ENCODE measurements at regions not wholly inside any gene's neighbourhood (a gene's known extent, or its start where the extent isn't known, plus 50 kb on each side); places are given as distances from the start of the nearest gene placed in this dataset.

GRCh38 chr13:23947893-23948292 is 50.6 kb upstream of the C1QTNF9B start:
- H3K4me3 ChIP-seq (ENCODE audit: low read depth, low read length), result no peak overlapping the region
- no peak for TF ChIP-seq CTCF (IDR thresholded peaks at IDR 0.05; ENCODE audit: borderline replicate concordance, insufficient read depth, low read depth, low read length)

DNA sequence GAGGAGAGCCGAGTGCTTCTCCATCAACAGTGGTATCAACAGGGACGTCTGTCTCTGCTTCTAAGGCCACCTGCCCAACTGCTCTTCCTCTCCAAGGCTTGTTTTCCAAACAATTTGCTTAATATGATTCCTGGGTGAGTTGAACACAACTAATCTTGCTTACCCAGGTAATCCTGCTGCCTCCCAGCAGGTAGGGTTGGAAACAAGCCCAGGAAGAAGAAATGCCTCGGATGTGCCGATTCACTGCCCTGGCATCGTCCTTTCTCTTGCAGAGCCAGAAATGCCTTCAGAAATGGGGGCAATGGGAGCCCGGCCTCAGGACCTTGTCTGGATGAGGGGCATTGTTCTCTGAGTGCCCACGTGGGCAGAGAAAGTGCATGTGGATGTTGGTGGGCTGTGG is 51.9 kb upstream of the C1QTNF9B start:
- no peak for TF ChIP-seq CTCF (IDR thresholded peaks at IDR 0.05; ENCODE audit: borderline replicate concordance, insufficient read depth, low read depth, low read length)
- no peak overlapping the region for H3K4me3 ChIP-seq (ENCODE audit: low read depth, low read length)

GRCh38 chr13:23949736-23950135 is 52.4 kb upstream of the C1QTNF9B start:
- no peak for TF ChIP-seq CTCF (IDR thresholded peaks at IDR 0.05; ENCODE audit: borderline replicate concordance, insufficient read depth, low read depth, low read length)
- no peak overlapping the region for H3K4me3 ChIP-seq (ENCODE audit: low read depth, low read length)

- no peak for TF ChIP-seq CTCF (IDR thresholded peaks at IDR 0.05; ENCODE audit: borderline replicate concordance, insufficient read depth, low read depth, low read length)
- H3K4me3 ChIP-seq (ENCODE audit: low read depth, low read length), result no peak overlapping the region
Observed at GRCh38 chr13:23950736-23951510, 53.6 kb upstream of the C1QTNF9B start.

- no peak for TF ChIP-seq CTCF (IDR thresholded peaks at IDR 0.05; ENCODE audit: borderline replicate concordance, insufficient read depth, low read depth, low read length)
- no peak overlapping the region for H3K4me3 ChIP-seq (ENCODE audit: low read depth, low read length)
Observed at GRCh38 chr13:23952796-23953195, 55.5 kb upstream of the C1QTNF9B start.

- no peak overlapping the region for H3K4me3 ChIP-seq (ENCODE audit: low read depth, low read length)
- TF ChIP-seq CTCF (IDR thresholded peaks at IDR 0.05; ENCODE audit: borderline replicate concordance, insufficient read depth, low read depth, low read length), result no peak
Observed at GRCh38 chr13:23953860-23954512, 56.7 kb upstream of the C1QTNF9B start.

DNA sequence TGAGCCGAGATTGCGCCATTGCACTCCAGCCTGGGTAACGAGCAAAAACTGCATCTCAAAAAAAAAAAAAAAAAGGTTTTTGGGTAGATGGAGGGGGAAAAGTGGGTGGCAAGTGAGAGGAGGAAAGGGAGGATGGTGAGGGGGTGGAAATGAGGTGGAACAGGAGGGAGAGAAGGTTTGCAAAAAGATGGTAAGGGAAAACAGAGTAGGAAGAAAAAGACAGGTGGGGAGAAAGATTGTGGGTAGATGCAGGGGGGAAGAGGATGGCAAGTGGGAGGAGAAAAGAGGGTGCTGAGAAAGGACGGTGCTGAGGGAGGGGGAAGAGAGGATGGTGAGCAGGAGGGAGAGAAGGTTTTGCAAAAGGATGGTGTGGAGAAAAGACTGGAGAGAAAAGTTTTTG is 57.8 kb upstream of the C1QTNF9B start:
- no peak for TF ChIP-seq CTCF (IDR thresholded peaks at IDR 0.05; ENCODE audit: borderline replicate concordance, insufficient read depth, low read depth, low read length)
- H3K4me3 ChIP-seq (ENCODE audit: low read depth, low read length), result no peak overlapping the region

All from GM12875 (cell line).